HG03066 (cell line): ENCODE measurements at regions not wholly inside any gene's neighbourhood (a gene's known extent, or its start where the extent isn't known, plus 50 kb on each side); places are given as distances from the start of the nearest gene placed in this dataset.

Experiments
- ATAC-seq: cut with Tn5 transposase; IDR thresholded peaks from one replicate; pipeline ENCODE4 v1.9.1; 2021; ENCODE audit warnings: low read depth; ENCODE audit not compliant: unreplicated experiment

GRCh38 chr9:8096091-8096490 lies 296.5 kb upstream of the DMAC1 start:
- no peak for ATAC-seq

- ATAC-seq = no peak
These were observed 296.1 kb upstream of the DMAC1 start for GRCh38 chr9:8095672-8096086.

- no peak for ATAC-seq
These were observed 288.9 kb upstream of the DMAC1 start for GRCh38 chr9:8088477-8088876.

DNA sequence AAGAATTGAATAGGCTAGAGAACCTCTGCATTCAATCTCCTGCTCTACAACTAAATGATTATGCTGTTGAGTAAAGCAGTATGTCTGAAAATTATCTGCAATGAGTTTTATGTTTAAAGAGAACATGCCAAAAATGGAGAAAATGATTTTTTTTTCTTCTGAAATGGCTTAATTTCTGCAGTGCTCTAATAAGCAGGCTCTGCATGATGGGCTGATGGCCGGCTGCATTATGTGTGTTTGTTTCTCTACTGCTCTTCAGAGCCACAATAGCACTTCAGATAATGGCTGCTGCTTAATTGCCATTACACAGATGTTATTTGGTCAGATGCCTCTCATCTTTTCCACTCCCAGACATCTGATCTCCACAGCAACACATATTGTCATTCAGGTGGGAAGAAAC lies 286.4 kb upstream of the DMAC1 start:
- no peak for ATAC-seq

DNA sequence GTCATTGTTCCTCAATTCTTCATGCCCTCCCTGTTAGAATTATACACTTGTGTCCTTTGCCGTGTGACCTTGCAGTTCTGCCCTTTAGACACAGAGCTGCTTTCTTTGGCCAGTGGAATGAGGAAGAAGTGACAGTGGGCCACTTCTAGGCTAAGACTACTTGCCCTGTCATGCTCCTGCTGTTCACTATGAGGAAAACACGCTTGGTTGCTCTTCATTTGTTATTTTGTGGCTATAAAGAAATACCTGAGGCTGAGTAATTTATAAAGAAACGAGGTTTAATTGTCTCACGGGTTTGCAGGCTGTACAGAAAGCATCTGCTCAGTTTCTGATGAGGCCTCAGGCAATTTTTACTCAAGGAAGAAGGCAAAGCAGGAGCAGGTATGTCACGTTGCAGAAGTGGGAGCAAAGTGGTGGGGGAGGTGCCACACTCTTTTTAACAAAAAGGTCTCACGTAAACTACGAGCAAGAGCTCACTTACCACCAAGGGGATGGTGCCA lies 279.1 kb upstream of the DMAC1 start:
- no peak for ATAC-seq

- no peak for ATAC-seq
These were observed 275.2 kb upstream of the DMAC1 start for GRCh38 chr9:8074713-8075286.

DNA sequence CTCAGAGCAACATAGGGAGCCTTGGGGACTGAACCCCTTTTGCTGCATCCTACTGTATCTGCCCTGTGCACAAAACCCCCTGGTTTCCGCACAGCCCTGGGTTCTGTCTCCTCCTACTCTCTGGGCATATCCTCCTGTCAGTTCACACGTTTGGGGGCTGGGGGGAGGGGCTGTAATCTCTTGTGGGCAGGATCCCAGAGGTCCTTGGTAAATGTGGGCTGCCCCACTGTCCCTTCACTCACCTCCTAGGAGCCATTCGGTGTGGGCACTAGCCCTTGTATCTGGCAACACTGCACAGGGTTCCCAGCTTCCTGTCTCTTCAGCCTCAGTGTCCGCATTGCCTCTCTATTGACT lies 271.8 kb upstream of the DMAC1 start:
- ATAC-seq = no peak

- ATAC-seq = no peak
These were observed 271.3 kb upstream of the DMAC1 start for GRCh38 chr9:8070779-8071444.

DNA sequence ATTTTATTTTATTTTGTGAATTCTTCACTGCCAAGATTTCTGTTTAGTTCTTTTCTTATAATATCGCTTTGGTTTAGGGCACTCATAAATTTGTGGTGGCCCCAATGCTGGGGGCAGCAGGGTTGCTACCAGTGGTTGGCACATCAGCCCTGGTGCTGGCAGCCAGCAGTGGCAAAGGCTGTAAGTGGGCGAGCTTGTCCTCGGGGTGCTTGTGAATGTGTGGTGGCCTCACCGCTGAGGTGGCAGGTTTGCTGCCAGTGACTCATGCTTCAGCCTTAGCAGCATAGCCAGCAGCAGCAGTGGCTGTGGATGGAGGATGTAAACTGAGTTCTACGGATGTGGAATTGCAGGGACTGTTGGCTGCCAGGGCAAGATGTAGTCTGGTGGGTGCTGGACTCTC lies 262.9 kb upstream of the DMAC1 start:
- no peak for ATAC-seq

DNA sequence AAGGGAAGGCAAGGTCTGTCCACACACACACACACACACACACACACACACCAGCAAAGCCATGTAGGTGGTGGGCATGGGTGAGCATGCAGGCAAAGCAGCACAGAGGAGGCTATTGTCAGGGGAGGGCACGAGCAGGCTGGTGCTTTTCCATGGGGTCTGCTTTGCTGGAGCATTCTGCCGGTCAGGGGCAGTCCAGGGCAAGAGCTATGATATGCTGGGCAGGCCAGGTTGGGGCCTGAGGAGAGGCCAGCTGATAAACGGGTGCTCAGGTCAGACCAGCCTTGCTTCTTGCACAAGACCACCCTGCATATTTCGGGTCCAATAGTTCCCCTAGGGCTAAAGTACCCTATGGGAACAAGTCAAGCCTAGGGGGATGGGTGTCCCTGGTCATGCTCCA lies 253.9 kb upstream of the DMAC1 start:
- ATAC-seq = no peak

DNA sequence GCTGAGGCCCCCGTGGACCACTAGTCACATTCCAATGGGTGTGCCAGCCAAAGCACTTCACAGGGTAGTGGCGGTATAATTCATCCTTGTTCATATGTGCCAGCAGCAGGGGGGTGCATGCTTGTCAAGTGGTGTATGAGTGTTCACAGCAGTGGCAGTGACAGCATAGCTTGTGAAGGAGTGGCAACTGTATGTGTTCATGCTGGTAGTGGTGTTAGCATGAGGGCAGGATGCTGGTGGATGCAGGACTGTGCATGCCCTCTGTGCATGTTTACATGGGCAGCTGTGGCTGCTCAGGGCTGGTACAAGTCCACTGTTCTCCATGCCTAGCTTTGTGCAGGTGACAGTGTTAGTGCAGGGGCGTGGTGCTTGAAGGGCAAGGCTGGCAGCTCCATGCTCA lies 253.4 kb upstream of the DMAC1 start:
- ATAC-seq = no peak

GRCh38 chr9:8037745-8038144 lies 238.2 kb upstream of the DMAC1 start:
- no peak for ATAC-seq

- no peak for ATAC-seq
These were observed 237.4 kb upstream of the DMAC1 start for GRCh38 chr9:8036914-8037524.

DNA sequence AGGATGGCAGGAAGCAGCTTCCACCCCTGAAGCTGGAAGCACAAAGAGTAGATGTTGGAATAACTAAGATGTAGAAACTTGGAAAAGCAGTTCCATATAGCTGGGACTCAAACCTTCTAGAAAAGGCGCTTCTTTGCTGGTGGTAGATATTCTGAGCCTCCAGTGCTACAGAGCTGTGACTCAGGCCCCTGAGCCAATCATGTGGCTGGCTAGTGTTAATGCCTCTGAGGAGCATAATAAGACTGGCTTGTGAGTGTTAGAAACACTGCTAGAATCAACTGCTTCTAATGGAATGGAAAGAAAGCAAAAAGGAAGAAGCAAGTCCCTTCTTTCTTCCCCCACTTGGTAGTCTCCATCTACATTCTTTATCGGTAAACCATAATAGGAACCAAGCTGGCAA lies 234.2 kb upstream of the DMAC1 start:
- no peak for ATAC-seq

DNA sequence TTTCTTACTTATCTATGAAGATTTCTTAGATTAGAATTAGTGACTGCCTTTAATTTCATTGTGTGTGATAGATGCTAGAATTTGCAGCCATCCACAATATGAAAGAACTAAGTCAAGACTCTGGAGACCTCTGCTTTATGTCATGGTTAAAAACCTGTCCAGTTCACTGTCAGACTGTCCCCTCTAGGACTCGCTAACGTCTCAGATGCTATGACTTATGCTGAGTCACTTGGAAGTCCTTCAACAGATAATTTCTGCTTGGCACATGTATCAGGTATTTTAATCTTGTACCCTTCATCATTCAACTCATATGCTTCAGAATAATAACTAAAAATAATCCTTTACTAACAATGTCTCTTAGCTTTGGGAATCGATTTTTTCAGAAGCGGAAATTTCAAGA lies 230.5 kb upstream of the DMAC1 start:
- no peak for ATAC-seq

DNA sequence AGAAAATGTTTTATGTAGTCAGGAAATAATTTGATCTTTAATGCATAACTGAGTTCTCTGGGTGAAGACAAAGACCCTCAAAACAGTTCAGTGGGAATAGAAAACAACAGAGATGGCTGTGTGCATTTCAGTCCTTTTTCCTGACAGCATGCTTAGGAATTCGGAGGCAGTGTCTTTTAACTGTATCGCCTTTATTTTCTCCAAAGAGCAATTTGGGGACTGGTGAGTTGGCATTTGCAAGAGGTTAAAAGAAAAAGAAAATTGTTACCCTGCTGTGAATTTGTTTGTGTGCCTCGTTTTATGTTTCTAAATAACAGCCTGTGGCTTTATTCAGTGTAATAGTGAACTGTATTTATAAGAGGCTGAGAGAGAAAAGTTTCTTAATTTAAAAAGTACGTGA lies 227.8 kb upstream of the DMAC1 start:
- no peak for ATAC-seq

DNA sequence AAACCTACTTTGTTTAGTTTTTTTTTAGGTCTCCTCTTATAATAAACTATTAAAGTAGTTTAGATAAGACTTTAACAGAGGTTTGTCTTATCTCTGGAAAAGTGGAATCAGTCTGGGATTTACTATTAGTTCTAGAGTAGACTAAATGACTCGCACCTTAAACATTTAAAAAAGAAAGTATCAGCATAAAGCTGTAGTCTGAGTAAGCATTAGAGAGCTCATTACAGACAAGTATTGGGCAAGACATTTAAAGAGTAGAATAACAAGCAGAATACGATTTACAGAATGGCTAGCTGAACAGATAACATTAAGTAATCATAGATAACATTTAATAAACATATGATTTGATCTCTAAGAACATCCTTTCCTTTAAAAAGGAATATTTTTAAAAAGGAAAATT lies 226.0 kb upstream of the DMAC1 start:
- ATAC-seq = no peak

GRCh38 chr9:8020186-8020585 lies 220.6 kb upstream of the DMAC1 start:
- ATAC-seq = no peak

DNA sequence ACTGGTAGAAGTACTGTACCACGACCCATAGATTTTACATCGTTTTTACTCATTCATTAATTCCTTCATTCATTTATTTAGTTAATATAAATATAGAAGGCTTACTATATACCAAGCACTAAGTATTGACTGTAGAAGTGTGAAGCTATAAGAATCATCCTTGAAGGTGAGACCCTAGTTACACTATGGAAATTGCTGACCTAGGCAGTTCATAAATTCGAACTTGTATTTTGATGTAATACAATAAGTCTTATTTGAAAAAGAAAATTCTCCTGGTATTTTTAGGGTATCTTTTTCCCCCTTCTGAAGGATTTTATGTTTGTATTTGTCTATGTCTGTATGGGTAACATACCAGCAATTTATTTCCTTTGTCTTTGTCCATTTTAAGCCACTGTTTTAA lies 220.1 kb upstream of the DMAC1 start:
- no peak for ATAC-seq

DNA sequence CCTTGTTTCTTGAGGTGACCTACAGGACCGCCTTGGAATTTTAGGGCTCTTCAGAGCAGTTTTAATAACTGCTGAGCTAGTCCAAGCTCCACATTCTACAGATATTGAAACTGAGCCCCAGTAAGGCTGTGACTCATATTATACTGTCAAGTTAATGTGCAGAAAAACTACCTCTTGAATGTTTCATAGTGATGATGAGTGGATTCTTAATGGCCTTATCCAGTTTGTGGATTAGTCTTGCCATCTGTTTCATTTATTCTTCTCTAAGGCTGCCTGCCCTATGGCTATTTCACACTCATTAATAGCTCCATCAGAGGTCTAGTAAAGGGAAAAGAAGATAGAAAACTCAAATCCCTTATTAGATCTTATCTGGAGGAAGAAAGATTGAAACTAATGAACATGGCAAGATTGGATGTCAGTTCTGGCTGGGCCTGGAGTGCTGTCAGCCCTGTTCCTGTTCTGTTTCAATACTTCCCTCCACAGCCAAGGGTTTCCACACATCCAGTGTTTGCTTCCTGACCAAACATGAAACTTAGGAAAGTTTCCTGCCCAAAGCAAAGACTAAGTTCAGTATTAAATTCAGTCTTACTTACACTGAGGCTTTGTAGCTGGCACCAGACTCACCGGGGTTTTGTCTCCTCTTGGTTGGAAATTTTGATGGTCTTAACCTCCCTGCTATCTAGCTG lies 215.6 kb upstream of the DMAC1 start:
- ATAC-seq = no peak

DNA sequence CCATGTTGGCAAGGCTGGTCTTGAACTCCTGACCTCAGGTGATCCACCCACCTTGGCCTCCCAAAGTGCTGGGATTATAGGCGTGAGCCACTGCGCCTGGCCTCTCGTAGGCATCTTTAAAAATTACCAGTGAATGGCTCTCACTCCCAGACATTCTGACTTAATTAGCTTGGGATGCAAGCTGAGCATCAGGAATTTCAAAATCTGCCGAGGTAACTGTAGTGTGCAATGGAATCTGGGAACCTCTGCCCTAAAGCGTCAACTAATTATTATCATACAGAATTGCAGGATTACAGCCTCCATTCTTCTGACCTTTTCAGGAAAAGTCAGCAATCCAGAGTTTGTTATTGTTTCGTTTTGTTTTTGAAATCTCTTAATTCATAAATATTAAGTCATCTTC lies 213.4 kb upstream of the DMAC1 start:
- no peak for ATAC-seq

GRCh38 chr9:8011974-8012373 lies 212.4 kb upstream of the DMAC1 start:
- no peak for ATAC-seq
